Suppressor macrophage treated with lipopolysaccharide for 4 hours (primary cell): ENCODE measurements at regions not wholly inside any gene's neighbourhood (a gene's known extent, or its start where the extent isn't known, plus 50 kb on each side); places are given as distances from the start of the nearest gene placed in this dataset.
"Not testable (repeated sequence)": the region's sequence is repeated elsewhere in the genome, so short reads cannot be mapped to it uniquely, and the experiment has no call there.

ENCODE experiments used
- DNase-seq: peaks from one replicate; pipeline ENCODE4 v3.0.0-alpha.2; 2020

DNA sequence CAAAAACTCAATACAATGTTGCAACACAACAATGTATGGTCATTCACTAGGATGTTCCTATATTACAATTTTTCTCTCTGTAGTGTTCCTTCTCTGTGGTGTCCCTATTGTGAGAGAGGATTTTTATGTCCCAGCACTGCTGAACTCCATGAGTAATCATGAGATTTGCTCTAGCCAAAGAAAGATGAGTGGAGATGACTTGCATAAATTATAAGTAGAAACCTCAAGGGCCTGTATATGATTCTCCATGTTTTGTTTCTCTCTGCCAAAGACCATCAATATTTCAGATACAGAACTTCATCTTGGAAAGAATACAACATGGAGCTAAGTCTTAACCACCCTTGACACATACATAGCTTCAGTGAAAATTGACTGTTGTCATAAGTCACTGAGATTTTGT, 579.1 kb downstream of the TMTC2 start:
- no peak for DNase-seq

DNA sequence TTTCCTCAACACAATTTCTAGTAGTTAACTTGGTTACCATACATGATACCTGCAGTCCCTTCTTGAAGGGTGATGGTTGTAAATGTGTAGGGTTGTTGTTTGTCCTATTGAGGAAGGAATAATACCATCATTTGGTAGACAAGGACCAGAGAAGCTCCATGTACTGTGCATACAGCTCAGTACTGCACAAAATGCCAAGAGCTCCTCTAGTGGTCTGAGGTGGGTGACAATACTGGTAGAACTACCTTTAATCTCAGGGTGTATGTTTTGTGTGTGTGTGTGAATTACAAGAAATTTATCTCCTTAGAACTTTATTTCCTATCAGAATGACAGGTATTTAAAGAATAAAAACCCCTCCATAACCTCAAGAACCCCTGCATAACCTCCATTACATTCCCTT, 575.3 kb downstream of the TMTC2 start:
- DNase-seq, result no peak

DNA sequence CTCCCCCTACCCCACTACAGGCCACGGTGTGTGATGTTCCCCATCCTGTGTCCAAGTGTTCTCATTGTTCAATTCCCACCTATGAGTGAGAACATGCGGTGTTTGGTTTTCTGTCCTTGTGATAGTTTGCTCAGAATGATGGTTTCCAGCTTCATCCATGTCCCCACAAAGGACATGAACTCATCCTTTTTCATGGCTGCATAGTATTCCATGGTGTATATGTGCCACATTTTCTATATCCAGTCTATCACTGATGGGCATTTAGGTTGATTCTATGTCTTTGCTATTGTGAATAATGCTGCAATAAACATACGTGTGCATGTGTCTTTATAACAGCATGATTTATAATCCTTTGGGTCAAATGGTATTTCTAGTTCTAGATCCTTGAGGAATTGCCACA, 573.4 kb downstream of the TMTC2 start:
- not testable (repeated sequence) for DNase-seq

DNA sequence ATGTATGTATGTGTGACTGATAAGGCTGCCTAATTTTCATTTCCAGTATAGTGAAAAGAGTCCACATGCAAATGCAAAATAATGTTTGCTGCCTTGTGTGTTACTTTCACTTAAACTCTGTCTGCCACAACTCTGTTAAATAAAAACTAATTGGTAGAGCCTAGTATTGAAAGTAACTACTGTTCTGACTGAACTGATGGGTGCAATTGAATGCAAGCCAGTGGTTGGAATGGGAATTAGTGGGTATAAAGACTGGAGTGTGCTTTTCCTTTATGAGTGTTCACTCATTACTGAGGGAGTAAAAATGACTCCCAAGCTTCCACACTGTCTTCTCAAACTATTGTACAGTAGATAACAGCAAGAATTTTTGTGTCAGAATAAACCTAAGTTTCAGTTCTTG, 571.0 kb downstream of the TMTC2 start:
- DNase-seq, result no peak

DNA sequence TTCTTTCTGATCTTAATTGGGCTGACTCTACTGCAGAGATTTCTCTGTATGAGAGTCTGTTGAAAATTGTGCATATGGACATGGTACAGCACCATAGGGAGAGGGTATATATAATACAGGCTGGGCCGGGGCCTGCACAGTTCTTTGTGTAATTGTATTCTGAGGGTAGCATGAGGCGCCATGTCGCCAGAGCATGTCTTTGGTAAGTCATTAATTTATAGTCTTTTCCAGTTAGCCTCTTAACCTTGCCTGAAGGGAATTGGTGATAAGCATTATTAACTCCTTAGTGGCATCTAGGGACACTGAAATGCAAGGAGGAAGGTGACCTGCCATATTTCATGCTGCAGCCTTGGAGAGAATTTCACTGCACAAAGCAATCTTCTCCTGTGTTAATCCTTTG, 569.9 kb downstream of the TMTC2 start:
- no peak for DNase-seq

DNA sequence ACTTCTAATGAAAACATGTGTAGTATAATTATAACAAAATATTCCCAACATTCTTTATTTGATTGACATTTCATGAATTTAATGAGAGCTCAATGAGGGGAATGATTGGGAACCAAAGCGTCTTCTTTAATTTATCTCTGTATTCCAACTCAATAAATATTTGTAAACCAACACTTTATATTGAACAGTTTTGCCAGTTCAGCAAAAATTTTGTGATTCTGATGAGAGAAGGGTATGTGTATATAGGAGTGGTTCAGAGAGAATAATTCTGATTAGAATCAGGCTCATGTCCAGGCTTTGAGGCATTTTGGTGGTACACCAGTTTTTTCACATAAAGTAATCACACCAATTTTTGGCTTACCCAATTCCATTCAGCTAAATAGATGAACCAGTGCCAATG, 564.2 kb downstream of the TMTC2 start:
- DNase-seq, result no peak

DNA sequence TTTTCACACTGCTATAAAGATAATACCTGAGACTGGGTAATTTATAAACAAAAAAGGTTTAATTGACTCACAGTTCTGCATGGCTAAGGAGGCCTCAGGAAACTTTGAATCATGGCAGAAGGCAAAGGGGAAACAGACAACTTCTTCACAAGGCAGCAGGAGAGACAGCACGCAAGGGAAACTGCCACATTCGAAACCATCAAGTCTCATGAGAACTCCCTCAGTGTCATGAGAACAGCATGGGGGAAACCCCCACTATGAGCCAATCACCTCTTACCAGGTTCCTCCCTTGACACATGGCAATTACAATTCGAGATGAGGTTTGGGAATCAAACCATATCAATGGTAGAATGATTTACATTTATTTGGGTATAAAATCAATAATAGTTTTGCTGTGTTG, 558.5 kb downstream of the TMTC2 start:
- DNase-seq, result no peak

DNA sequence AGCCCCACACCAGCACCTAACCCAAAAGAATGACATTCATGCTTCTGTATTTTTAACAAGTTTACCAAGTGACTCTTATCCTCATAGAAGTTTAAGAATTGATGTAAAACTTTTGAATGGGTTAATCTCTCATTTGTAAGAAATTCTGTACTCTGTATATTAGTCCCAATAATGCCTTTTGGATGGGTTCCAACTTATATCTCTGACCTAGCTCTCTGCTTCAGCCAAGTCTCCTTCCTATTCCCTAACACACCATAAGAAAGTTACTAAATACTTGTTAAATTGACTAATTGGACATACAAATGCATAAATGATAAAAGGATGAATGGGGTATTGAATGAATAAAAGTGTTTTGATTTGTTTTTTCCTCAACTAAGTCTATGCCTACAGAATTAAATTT, 557.3 kb downstream of the TMTC2 start:
- DNase-seq, result no peak

DNA sequence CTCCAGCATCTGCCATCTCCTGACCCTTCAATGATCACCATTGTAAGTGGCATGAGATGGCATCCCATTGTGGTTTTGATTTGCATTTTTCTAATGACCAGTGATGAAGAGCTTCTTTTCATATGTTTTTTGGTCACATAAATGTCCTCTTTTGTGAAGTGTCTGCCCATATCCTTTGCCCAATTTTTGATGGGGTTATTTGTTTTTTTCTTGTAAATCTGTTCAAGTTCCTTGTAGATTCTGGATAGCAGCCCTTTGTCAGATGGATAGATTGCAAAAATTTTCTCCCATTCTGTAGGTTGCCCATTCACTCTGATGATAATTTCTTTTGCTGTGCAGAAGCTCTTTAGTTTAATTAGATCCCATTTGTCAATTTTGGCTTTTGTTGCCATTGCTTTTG, 547.3 kb downstream of the TMTC2 start:
- not testable (repeated sequence) for DNase-seq

DNA sequence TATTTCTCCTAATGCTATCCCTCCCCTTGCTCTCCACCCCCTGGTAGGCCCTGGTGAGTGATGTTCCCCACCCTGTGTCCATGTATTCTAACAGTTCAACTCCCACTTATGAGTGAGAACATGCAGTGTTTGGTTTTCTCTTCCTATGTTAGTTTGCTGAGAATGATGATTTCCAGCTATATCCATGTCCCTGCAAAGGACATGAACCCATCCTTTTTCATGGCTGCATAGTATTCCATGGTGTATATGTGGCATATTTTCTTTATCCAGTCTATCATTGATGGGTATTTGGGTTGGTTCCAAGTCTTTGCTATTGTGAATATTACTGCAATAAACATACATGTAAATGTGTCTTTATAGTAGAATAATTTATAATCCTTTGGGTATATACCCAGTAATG, 540.3 kb downstream of the TMTC2 start:
- not testable (repeated sequence) for DNase-seq

DNA sequence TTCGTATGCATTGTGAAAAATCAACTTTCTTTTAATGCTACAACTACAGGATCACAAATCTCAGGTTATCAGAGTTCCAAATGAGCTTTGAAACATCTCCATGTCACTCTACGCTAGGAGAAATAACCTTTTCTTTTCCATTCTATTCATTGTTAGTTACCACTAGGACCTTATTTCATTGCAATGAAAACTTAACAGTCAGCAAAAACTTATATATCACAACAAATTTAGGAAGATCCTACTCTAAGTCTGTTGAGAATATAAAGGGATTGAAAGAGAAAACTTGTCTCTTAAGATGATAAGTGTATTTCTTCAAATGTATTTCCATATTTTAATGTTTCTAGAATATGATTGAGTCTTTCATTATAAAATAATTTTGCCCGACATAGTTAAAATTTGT, 539.1 kb downstream of the TMTC2 start:
- no peak for DNase-seq

DNA sequence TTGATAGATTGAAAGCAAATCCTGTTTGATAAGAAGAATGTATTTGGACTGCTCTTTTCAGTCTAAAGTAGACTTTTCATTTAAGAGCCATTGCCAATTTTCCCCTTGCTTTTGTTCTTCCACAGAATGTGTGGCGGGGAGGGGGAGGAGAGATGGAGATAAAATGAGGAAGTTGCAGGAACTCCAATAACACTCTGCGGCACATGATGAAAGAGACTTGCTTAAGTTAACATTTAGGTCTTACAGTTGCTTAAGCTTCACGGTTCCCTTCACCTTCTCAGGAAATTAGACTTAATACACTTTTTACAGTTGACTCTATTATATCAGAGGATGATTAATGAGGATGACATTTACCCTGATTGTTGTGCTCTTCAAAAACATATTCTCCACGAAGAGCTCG, 537.3 kb downstream of the TMTC2 start:
- DNase-seq, result peak; percentile 32

DNA sequence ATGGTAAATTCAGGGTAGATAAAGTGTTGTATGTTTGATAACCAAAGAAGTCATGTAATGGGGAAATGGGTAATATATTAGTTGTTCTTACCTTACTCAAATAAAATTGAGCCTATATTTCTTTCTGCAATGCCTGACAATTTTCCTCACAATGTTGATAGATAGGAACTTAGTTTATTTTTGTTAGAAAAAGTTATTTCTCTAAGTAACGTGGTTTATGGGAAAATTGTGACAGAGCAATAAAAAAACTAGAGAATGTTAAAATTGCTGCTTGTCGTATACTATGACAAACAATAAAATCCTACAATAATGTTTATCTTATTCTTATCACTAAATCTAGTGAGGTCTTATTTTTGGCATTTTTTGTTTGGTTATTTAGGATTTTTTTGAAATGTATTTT, 534.1 kb downstream of the TMTC2 start:
- DNase-seq, result no peak

DNA sequence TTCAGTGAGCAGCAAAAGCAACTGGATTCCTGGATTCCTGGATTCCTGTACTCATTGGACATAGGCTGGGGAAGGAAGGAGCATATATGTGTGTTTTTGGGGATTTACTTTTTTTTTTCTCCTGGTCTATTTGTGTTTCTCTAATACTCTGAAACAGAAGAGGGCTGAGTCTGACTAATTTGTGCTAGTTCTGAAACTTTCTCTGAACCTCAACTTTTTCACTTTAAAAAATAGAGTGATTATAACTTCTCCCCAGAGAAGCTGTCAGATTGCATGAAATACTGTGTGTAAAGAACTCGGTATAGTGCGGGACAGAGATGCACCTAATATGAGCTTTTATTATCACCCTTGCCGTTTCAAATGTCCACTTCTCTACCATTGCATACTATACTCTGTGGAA, 529.5 kb downstream of the TMTC2 start:
- no peak for DNase-seq

DNA sequence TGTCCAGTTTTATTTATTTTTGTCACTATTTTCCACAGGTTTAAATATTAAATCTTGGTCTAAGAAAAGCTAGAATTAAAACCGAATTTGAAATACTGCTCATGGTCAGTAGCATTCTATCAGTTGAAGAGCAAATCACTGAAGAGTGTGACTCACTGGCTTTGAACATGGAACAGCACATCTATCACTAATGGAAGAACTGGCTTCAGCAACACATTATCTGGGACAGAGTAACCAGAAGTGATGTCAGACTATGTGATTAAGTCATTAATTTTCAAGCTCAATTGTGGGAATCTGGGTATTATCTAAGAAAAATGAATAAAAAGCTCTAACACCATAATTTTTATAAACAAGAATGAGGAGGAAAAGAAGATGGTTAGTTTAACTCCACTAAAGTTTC, 527.5 kb downstream of the TMTC2 start:
- DNase-seq, result no peak

DNA sequence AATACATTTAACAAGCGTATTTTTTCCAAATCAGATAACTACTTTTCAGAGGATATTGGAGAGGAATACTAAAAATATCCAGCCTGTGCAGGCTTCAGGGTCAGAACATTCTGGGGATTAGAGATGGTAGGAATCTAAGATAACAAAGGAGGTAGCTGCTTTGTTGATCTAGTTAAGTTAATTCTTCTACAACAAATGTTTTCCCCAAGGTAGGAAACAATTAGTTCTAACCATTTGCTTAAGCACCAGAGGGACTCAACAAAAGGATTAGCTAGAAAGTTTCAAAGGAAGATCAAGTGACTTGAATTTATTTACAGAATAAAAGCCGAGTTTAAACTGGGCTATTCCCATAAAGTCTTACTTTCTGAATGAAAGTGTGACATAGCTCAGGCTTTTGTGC, 524.2 kb downstream of the TMTC2 start:
- DNase-seq, result no peak

DNA sequence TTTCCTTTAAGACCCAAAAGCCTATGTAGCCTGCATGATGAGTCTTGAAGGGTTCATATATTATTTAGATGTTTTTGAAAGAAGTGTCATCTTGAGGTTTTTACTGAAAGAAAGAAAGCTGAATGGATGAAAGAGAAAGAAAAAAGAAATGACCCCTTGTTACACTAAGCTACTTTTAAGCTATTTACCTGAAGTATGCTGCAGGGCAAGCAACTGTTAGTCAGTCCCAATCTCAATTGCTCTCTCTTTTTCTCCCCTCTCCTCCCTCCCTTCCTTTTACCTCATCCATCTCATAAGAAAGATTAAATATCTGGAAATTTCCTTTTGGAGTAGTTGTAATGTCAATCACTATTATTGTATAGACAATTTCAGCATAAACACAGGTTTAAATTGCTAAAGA, 512.4 kb downstream of the TMTC2 start:
- no peak for DNase-seq

DNA sequence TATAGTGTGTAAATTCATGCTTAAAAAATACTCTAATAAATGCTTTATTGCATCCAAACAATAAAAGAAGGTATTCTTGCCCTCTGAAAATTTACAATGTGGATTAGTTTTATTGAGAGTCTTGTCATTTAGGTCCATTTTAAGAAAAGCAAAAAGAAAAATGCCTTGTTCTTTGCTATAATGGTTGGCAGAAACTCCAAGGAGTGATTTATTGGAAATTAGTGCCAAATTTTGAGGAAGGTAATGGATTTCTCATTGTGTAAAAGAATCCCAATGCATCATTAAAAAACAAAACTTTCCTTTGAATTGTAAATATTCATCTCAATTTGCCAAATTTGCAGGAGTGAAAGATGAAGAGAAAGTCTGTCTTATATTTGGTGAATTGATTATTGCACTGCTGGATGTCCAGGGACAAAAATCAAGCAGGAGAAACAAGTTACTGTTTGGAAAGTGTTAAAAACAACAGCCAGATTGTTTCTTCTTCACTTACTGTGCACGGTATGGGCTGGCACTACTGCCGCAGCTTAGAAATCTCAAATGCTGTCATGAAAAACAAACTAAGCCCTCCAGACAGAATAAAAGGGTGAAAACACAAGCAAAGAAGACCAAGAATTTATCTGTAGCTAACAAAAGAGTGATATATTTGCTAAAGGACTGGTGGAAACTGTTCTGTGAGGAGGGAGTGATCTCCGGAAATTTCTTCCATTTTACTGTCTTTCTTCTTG, 511.7 kb downstream of the TMTC2 start:
- no peak for DNase-seq

DNA sequence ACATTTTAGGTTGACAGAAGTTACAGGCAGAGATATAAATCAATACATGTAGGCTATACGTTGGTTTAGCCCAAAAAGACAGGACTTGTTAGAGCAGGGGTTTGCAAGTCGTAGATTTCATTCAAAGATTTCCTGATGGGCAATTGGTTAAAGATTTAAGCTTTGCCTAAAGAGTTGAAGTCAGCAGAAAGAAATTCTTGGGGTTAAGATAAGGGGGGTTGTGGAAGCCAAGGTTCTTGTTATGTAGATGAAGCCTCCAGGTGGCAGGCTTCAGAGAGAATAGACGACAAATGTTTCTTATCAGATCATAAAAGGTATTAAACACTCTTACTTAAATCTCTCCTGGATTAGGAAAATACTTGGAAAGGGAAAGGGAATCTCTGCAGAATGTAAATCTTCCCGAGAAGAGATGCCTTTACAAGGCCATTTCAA, 510.8 kb downstream of the TMTC2 start:
- no peak for DNase-seq

DNA sequence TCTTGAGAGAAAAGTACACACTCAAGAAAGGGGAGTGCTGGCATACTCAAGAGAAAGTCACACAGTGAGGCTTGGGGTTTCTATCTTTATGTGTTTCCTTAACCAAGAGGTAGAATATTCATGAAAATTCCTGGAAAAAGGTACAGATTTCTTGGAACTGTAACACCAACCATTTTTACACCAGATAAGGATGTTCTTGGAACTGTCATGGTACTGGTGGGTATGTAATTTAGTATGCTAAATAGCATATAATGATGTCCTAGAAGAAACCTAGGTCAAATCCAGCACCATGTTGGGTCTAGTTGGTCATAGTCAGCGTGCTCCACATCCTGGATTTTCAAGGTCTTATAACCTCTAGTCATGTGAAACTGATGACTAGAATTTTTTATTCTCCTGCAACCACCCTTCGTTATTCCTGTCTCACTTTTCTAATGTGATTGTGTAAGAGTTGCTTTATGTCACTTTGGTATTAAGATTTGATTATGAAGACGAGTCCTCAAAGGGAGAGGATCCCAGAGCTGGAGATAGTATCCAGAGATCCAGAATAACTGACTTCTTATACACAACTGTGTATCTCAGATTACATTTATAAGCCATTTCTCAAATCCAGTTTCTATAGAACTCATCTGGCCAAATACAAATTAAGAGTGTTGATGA, 510.1 kb downstream of the TMTC2 start:
- DNase-seq, result no peak

DNA sequence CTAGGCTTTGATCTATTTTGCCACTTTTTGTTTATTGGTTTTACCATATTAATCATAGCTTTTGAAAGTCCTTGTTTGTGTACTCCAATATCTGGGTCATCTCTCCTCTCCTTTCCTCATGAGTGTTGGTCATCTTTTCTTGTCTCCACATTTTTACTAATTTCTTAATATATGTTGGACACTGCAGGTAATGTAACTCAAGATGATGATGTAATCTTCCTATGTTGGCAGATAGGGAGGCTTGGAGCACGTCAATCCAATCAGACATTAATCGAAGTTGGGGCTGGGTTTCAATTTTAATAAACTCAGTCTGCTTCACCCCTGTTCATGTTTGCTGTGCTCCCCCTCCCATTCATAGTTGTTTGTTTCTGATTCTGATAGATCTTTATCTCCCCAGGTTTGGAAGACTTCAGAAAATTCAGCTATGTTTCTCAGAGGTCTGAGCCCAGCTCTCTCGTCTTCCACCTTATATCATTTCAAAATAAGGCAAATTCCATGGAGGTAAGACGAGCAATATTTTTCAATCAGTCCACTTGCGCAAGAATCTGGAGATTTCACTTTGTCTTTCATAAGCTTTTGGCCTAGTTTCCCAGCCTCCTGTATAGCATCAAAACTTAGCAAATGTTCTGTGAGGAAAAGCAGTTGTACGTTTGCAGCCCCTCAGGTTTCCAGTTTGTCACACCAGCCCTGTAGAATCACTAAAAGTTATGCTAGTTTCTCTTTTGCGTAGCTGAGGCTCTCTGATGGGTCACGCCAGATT, 504.1 kb downstream of the TMTC2 start:
- DNase-seq, result no peak

DNA sequence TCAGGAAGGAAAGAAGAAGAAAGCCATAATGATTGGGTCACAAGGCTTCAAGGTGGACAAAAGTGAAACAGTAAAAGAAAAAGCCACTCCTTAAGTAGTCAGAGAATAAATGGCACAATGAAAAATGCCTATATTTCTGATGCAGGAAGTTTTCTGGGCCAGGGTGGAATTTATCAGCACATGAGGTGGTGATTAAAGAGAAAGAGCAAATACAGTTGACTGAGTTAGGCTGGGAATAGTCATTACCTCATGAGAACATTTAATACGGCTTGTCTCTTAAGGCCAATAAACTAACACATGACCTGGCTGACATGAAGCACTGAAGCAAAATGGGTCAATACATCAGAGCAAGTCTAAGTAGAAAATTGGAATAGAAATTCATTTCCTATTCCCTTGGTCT, 499.7 kb downstream of the TMTC2 start:
- no peak for DNase-seq

DNA sequence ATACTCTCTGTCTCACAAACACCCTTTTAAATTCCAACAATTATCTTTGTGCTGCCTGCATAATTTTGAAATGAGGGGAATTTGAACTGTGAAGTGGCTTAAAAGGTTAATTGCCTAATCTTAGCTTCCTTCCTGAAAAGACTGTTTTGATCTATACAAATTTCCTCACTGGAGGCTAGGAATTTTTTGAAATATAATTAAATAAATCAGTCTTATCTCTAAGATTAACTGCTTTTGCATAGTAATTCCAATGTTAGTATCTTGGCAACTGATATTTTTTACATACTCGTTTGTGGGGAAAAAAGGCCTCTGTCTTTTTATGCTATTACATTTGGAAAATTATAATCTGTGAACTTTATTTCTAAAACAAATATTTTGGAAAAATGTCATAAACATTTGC, 498.5 kb downstream of the TMTC2 start:
- no peak for DNase-seq
